A172 (cell line): ENCODE measurements at regions not wholly inside any gene's neighbourhood (a gene's known extent, or its start where the extent isn't known, plus 50 kb on each side); places are given as distances from the start of the nearest gene placed in this dataset.

Experiments
- DNase-seq: peaks from one replicate; pipeline ENCODE4 v3.0.0-alpha.2; 2015; ENCODE audit warnings: low spot score

GRCh38 chr10:111348076-111348475 is 271.2 kb downstream of the ADRA2A start:
- no peak for DNase-seq

- no peak for DNase-seq
Observed at GRCh38 chr10:111354859-111355258, 278.0 kb downstream of the ADRA2A start.

- no peak for DNase-seq
Observed at GRCh38 chr10:111356571-111356970, 279.7 kb downstream of the ADRA2A start.

GRCh38 chr10:111357859-111358258 is 281.0 kb downstream of the ADRA2A start:
- DNase-seq: no peak

- DNase-seq: peak; percentile 57
Observed at GRCh38 chr10:111360260-111360925, 283.6 kb downstream of the ADRA2A start.

- DNase-seq: no peak
Observed at GRCh38 chr10:111367531-111367930, 290.7 kb downstream of the ADRA2A start.

- DNase-seq: no peak
Observed at GRCh38 chr10:111370101-111370500, 293.3 kb downstream of the ADRA2A start.

- no peak for DNase-seq
Observed at GRCh38 chr10:111373696-111374095, 296.9 kb downstream of the ADRA2A start.

- DNase-seq: no peak
Observed at GRCh38 chr10:111379534-111380187, 302.8 kb downstream of the ADRA2A start.

GRCh38 chr10:111384556-111384955 is 307.7 kb downstream of the ADRA2A start:
- no peak for DNase-seq

GRCh38 chr10:111390813-111391563 is 314.2 kb downstream of the ADRA2A start:
- no peak for DNase-seq

- no peak for DNase-seq
Observed at GRCh38 chr10:111392159-111392558, 315.3 kb downstream of the ADRA2A start.

GRCh38 chr10:111392910-111393309 is 316.1 kb downstream of the ADRA2A start:
- no peak for DNase-seq

GRCh38 chr10:111410740-111411139 is 333.9 kb downstream of the ADRA2A start:
- DNase-seq: no peak

GRCh38 chr10:111425459-111425858 is 348.6 kb downstream of the ADRA2A start:
- DNase-seq: no peak

GRCh38 chr10:111429288-111430028 is 352.6 kb downstream of the ADRA2A start:
- DNase-seq: no peak

- DNase-seq: no peak
Observed at GRCh38 chr10:111430070-111430469, 353.2 kb downstream of the ADRA2A start.

GRCh38 chr10:111432588-111432987 is 355.8 kb downstream of the ADRA2A start:
- DNase-seq: no peak

- DNase-seq: no peak
Observed at GRCh38 chr10:111435871-111436270, 359.0 kb downstream of the ADRA2A start.

- no peak for DNase-seq
Observed at GRCh38 chr10:111439034-111439842, 362.4 kb downstream of the ADRA2A start.

GRCh38 chr10:111440501-111440900 is 363.7 kb downstream of the ADRA2A start:
- DNase-seq: no peak
